GM12878 (cell line): ENCODE measurements at regions not wholly inside any gene's neighbourhood (a gene's known extent, or its start where the extent isn't known, plus 50 kb on each side); places are given as distances from the start of the nearest gene placed in this dataset.

Experiments used
- ATAC-seq: fragments of 200-7000 bp; cut with Tn5 transposase; 3 replicates; pipeline ENCODE4 v1.9.1; 2020; ENCODE audit warnings: mild to moderate bottlenecking, moderate library complexity
- BruUV-seq: library from RNA; stranded (reverse); fragments of 400-500 nt; replicated peaks from 2 replicates; lab custom pipeline; 2021; lab: Mats Ljungman, UMichigan
- CTCF ChIA-PET: fragments of 300-600 bp; sonication (Branson Sonifier 250); formaldehyde crosslinking; extraction: SDS; loops from one replicate; lab custom pipeline; 2021; ENCODE audit warnings: inconsistent platforms; lab: Yijun Ruan, JAX
- POLR2A ChIA-PET: fragments of 350-600 bp; formaldehyde crosslinking; extraction: SDS; loops from one replicate; lab custom pipeline; 2021; ENCODE audit warnings: inconsistent platforms; lab: Charles Lee
- RAD21 ChIA-PET: fragments of 300-600 bp; sonication (Branson Sonifier 250); formaldehyde crosslinking; loops from one replicate; lab custom pipeline; 2023; ENCODE audit warnings: antibody characterized with exemption; ENCODE audit not compliant: unreplicated experiment; lab: Charles Lee
- SMC1A ChIA-PET: fragments of 300-600 bp; sonication (Branson Sonifier 250); formaldehyde crosslinking; loops from one replicate; lab custom pipeline; 2023; ENCODE audit not compliant: unreplicated experiment, uncharacterized antibody; lab: Charles Lee
- DNase-seq: peaks from one replicate; pipeline ENCODE4 v3.0.0-alpha.2; 2011; ENCODE audit warnings: low read depth, low spot score
- FAIRE-seq: peaks from 3 replicates; lab custom pipeline; 2011; peaks lifted over from hg19 to GRCh38; lab: Jason Lieb, UNC
- H2AFZ ChIP-seq: 2 replicates; pipeline ENCODE4 v1.6.0; 2011; ENCODE audit warnings: low read depth, low read length, control low read depth; ENCODE audit not compliant: control insufficient read depth
- H3K27ac ChIP-seq: 2 replicates; pipeline ENCODE4 v1.5.1; 2011; ENCODE audit warnings: control low read depth; ENCODE audit not compliant: control insufficient read depth, insufficient read depth
- H3K27me3 ChIP-seq, 2 experiments: replicated peaks in 1 of 2; 2 replicates each; pipeline versions ENCODE4 v1.6.0 to v1.6.1; 2011; ENCODE audit warnings: low read length in 1 of 2; ENCODE audit not compliant: control insufficient read depth in 2 of 2, insufficient read depth in 2 of 2
- H3K36me3 ChIP-seq, 2 experiments: 2 replicates each; pipeline ENCODE4 v1.5.1; 2011; ENCODE audit warnings: low read length in 1 of 2; ENCODE audit not compliant: control insufficient read depth in 2 of 2, insufficient read depth in 2 of 2
- H3K4me1 ChIP-seq: 2 replicates; pipeline ENCODE4 v1.6.1; 2011; ENCODE audit warnings: mild to moderate bottlenecking, low read length, moderate library complexity, mixed read lengths; ENCODE audit not compliant: control insufficient read depth, insufficient read depth
- H3K4me2 ChIP-seq: 2 replicates; pipeline ENCODE4 v1.6.0; 2011; ENCODE audit warnings: control low read depth; ENCODE audit not compliant: control insufficient read depth, insufficient read depth
- H3K4me3 ChIP-seq: fragments of 200-600 bp; sonication (generic); 2 replicates; pipeline ENCODE4 v1.5.1; 2016
- H3K79me2 ChIP-seq: 2 replicates; pipeline ENCODE4 v1.6.0; 2011; ENCODE audit warnings: low read length; ENCODE audit not compliant: control insufficient read depth, insufficient read depth
- H3K9ac ChIP-seq: 2 replicates; pipeline ENCODE4 v1.8.0; 2011; ENCODE audit warnings: low read length, control low read depth, mixed read lengths; ENCODE audit not compliant: control insufficient read depth, insufficient read depth
- H3K9me3 ChIP-seq: replicated peaks from 3 replicates; pipeline ENCODE4 v1.5.1; 2011; ENCODE audit warnings: mild to moderate bottlenecking, low read length; ENCODE audit not compliant: control insufficient read depth, insufficient read depth
- H4K20me1 ChIP-seq: 2 replicates; pipeline ENCODE4 v1.6.0; 2011; ENCODE audit not compliant: control insufficient read depth, insufficient read depth
- CREM ChIP-seq: IDR thresholded peaks from 2 replicates; pipeline ENCODE4 v1.6.1; 2014; ENCODE audit warnings: antibody characterized with exemption, low read depth
- GATAD2B ChIP-seq: fragments of 450-650 bp; conservative IDR thresholded peaks from 2 replicates; pipeline ENCODE4 v1.6.1; 2017; ENCODE audit warnings: low read depth, mild to moderate bottlenecking, moderate library complexity
- NR2C2 ChIP-seq: IDR thresholded peaks from 2 replicates; pipeline ENCODE4 v1.6.1; 2011; ENCODE audit warnings: borderline replicate concordance, low read depth; ENCODE audit not compliant: control insufficient read depth, insufficient read length
- RFX5 ChIP-seq: IDR thresholded peaks from 2 replicates; pipeline ENCODE4 v1.6.1; 2011; ENCODE audit warnings: low read depth, low read length, improper control_type of control experiment
- SMAD1 ChIP-seq: fragments of 450-650 bp; IDR thresholded peaks from 2 replicates; pipeline ENCODE4 v1.6.1; 2018; ENCODE audit warnings: mild to moderate bottlenecking, low read depth; ENCODE audit not compliant: partially characterized antibody
- STAT1 ChIP-seq: fragments of 450-650 bp; conservative IDR thresholded peaks from 2 replicates; pipeline ENCODE4 v1.6.1; 2014; ENCODE audit warnings: antibody characterized with exemption, mild to moderate bottlenecking
- TCF3 ChIP-seq: IDR thresholded peaks from 2 replicates; pipeline ENCODE4 v1.6.1; 2012; ENCODE audit warnings: low read depth, mild to moderate bottlenecking, low read length, borderline replicate concordance; ENCODE audit not compliant: insufficient read depth
- WGBS: methylation state at CpG from one replicate; pipeline ENCODE4 v1.1.6; 2016; ENCODE audit warnings: low lambda C conversion rate; ENCODE audit not compliant: insufficient replicate concordance, insufficient coverage; ENCODE audit errors: missing lambda C conversion rate; 5-methylcytosine and 5-hydroxymethylcytosine counted together
- in situ Hi-C: fragments of 300-500 bp; cut with MboI; formaldehyde crosslinking; loops from 9 replicates; pipeline ENCODE4 v1.14.3; 2018; ENCODE audit warnings: mixed read lengths
- intact Hi-C: fragments of 100-400 bp; cut with micrococcal nuclease; formaldehyde crosslinking; loops from one replicate; pipeline ENCODE4 v1.14.2; 2022; ENCODE audit not compliant: unreplicated experiment
- TF ChIP-seq, protein P1 (sequence below): IDR thresholded peaks from 2 replicates; pipeline ENCODE4 v1.6.1; 2012; ENCODE audit warnings: mild to moderate bottlenecking, low read depth, low read length
- TF ChIP-seq, protein P2 (sequence below): IDR thresholded peaks from 2 replicates; pipeline ENCODE4 v1.6.1; 2012; ENCODE audit warnings: low read depth, low read length, improper control_type of control experiment

DNA sequence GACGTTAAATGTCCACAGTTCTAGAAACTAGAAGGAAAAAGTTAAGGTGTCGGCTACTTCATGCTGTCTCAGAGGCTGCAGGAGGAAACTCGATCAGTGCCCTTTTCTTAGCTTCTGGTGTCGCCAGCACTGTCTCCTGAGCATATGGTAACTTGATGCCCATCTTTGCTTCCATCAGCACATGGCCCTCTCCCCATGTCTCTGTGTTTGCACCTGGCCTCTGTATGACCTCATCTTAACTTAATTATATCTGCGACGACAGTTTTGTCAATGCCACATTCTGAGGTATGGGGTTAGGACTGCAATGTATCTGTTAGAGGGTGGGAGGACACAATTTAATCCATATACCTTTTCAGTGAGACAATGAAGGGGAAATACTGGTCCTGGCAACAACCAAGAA, 449.9 kb downstream of the POM121L12 start:
- ATAC-seq, result no peak
- SMC1A ChIA-PET, result no interaction called here
- 51% methylated on average over 6 of the region's 6 CpGs for WGBS
- CTCF ChIA-PET, result no interaction called here
- H3K4me3 ChIP-seq, result no peak overlapping the region
- no peaks in the 10 kb centered on the region for H3K27me3 ChIP-seq
- H3K4me1 ChIP-seq, result no peaks in the 10 kb centered on the region
- H3K4me2 ChIP-seq, result no peak overlapping the region
- H3K79me2 ChIP-seq, result no peaks in the 10 kb centered on the region
- H3K27ac ChIP-seq, result no peak overlapping the region
- in situ Hi-C loops (no loop called here), intact Hi-C loops (no loop called here)
- no peak for FAIRE-seq
- POLR2A ChIA-PET, result no interaction called here
- RAD21 ChIA-PET, result no interaction called here
- DNase-seq, result no peak
- H3K36me3 ChIP-seq, result no peaks in the 10 kb centered on the region
- H2AFZ ChIP-seq, result no peak overlapping the region
- no peaks in the 10 kb centered on the region for H3K9me3 ChIP-seq
- BruUV-seq, result no TSS peak
- TF ChIP-seq SMAD1 (no peak), CREM (no peak), RFX5 (no peak), NR2C2 (no peak), STAT1 (no peak), GATAD2B (no peak), TCF3 (no peak)
- TF ChIP-seq, protein P1, sequence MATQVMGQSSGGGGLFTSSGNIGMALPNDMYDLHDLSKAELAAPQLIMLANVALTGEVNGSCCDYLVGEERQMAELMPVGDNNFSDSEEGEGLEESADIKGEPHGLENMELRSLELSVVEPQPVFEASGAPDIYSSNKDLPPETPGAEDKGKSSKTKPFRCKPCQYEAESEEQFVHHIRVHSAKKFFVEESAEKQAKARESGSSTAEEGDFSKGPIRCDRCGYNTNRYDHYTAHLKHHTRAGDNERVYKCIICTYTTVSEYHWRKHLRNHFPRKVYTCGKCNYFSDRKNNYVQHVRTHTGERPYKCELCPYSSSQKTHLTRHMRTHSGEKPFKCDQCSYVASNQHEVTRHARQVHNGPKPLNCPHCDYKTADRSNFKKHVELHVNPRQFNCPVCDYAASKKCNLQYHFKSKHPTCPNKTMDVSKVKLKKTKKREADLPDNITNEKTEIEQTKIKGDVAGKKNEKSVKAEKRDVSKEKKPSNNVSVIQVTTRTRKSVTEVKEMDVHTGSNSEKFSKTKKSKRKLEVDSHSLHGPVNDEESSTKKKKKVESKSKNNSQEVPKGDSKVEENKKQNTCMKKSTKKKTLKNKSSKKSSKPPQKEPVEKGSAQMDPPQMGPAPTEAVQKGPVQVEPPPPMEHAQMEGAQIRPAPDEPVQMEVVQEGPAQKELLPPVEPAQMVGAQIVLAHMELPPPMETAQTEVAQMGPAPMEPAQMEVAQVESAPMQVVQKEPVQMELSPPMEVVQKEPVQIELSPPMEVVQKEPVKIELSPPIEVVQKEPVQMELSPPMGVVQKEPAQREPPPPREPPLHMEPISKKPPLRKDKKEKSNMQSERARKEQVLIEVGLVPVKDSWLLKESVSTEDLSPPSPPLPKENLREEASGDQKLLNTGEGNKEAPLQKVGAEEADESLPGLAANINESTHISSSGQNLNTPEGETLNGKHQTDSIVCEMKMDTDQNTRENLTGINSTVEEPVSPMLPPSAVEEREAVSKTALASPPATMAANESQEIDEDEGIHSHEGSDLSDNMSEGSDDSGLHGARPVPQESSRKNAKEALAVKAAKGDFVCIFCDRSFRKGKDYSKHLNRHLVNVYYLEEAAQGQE, result no peak
- TF ChIP-seq, protein P2, sequence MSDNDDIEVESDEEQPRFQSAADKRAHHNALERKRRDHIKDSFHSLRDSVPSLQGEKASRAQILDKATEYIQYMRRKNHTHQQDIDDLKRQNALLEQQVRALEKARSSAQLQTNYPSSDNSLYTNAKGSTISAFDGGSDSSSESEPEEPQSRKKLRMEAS, result no peak
- no peaks in the 10 kb centered on the region for H4K20me1 ChIP-seq
- H3K9ac ChIP-seq, result no peak overlapping the region
